H1 (cell line): ENCODE measurements at regions not wholly inside any gene's neighbourhood (a gene's known extent, or its start where the extent isn't known, plus 50 kb on each side); places are given as distances from the start of the nearest gene placed in this dataset.

Source experiments
- FOSL1 ChIP-seq: IDR thresholded peaks from 2 replicates; pipeline ENCODE4 v1.6.1; 2011; ENCODE audit warnings: mild to moderate bottlenecking, low read depth, low read length, moderate library complexity; ENCODE audit not compliant: insufficient read depth
- GTF2F1 ChIP-seq: IDR thresholded peaks from 2 replicates; pipeline ENCODE4 v1.6.1; 2012; ENCODE audit warnings: low read depth, low read length, improper control_type of control experiment, borderline replicate concordance
- JUN ChIP-seq: IDR thresholded peaks from 2 replicates; pipeline ENCODE4 v1.6.1; 2011; ENCODE audit warnings: low read depth, mild to moderate bottlenecking, improper control_type of control experiment, low read length
- TF ChIP-seq, protein P1 (sequence below), 3 experiments: IDR thresholded peaks; 1 replicate in 2 of 3; 2 replicates in 1 of 3; pipeline versions ENCODE4 v1.5.1 to v1.6.1; 2011; ENCODE audit warnings: low read length in 3 of 3, mild to moderate bottlenecking in 3 of 3, inconsistent platforms in 2 of 3, low read depth in 1 of 3, moderate library complexity in 1 of 3; ENCODE audit not compliant: insufficient read depth in 1 of 3; ENCODE audit errors: control extremely low read depth in 1 of 3
- TF ChIP-seq, protein P2 (sequence below): IDR thresholded peaks from 2 replicates; pipeline ENCODE4 v1.6.1; 2011; ENCODE audit warnings: low read length, improper control_type of control experiment

DNA sequence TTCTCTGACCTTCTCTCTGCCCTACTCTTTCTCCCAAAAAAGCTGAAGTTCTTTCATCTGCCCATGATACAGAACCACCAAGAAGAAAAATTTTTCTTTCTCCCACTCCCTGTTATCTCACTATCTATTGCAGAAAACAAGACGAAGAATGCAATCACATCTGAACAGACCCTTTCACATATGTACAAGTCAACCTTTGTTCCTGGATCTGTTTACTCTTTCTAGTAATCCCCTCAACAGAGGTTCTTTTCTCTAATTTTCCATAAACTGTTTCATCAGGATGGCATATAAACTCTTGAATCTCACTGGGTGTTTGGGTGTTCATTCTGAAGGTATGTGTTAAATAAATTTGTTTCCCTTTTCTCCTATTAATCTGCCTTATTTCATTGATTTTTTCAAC lies 1262.7 kb upstream of the NRXN1 start (continued):
- TF ChIP-seq, protein P1, sequence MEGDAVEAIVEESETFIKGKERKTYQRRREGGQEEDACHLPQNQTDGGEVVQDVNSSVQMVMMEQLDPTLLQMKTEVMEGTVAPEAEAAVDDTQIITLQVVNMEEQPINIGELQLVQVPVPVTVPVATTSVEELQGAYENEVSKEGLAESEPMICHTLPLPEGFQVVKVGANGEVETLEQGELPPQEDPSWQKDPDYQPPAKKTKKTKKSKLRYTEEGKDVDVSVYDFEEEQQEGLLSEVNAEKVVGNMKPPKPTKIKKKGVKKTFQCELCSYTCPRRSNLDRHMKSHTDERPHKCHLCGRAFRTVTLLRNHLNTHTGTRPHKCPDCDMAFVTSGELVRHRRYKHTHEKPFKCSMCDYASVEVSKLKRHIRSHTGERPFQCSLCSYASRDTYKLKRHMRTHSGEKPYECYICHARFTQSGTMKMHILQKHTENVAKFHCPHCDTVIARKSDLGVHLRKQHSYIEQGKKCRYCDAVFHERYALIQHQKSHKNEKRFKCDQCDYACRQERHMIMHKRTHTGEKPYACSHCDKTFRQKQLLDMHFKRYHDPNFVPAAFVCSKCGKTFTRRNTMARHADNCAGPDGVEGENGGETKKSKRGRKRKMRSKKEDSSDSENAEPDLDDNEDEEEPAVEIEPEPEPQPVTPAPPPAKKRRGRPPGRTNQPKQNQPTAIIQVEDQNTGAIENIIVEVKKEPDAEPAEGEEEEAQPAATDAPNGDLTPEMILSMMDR (IDR thresholded peaks at IDR 0.05; ENCODE audit: control extremely low read depth in 1 of 3, insufficient read depth in 1 of 3, low read depth in 1 of 3, low read length in 3 of 3): no peak
- TF ChIP-seq, protein P2, sequence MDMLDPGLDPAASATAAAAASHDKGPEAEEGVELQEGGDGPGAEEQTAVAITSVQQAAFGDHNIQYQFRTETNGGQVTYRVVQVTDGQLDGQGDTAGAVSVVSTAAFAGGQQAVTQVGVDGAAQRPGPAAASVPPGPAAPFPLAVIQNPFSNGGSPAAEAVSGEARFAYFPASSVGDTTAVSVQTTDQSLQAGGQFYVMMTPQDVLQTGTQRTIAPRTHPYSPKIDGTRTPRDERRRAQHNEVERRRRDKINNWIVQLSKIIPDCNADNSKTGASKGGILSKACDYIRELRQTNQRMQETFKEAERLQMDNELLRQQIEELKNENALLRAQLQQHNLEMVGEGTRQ: no peak
- no peak for TF ChIP-seq JUN
- TF ChIP-seq FOSL1: no peak
- no peak for TF ChIP-seq GTF2F1
